ENCODE measurements at regions not wholly inside any gene's neighbourhood (a gene's known extent, or its start where the extent isn't known, plus 50 kb on each side); places are given as distances from the start of the nearest gene placed in this dataset.

GRCh38 chr1:78797108-78797781 lies 147.6 kb downstream of the IFI44 start:
- DNase-seq = no peak

GRCh38 chr1:78799926-78800325 lies 150.3 kb downstream of the IFI44 start:
- no peak for DNase-seq

DNA sequence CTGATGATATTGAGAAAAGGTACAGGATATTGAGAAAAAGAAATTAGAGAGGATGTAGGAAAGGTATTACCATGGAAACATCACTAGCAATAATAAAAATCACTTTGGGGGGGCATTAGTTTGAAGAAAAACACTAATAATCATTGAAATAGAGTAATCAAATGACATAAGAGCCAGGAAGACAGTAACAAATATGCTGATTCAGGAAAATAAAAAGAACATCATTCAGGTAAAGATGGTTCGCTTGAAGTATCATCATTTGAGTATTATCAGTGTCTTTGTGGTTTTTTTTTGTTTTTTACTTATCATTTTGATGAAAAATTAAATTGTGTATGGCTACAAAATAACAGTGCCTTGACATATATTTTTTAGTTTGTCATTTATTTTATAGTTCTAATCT lies 164.5 kb downstream of the IFI44 start:
- no peak for DNase-seq

DNA sequence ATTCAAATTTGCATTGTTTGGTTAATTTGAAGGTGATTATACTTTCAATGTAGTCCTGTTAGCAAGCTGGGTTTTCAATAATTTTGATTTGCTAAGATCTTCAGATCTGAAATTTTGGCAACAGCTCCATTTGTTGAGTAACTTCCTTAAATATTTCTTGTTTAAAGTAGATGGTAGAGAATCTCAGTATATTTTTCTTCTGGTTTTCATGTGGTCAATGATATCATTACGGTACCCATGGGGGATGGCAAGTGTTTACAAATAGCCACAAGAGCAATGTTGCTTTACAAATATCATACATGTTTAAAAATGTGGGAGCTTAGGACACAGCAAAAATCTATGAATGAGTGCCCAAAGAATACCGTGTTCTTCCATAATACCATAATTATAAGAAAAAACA lies 175.9 kb downstream of the IFI44 start:
- DNase-seq = no peak

- no peak for DNase-seq
Measured at GRCh38 chr1:78829644-78830043, 176.9 kb downstream of the ADGRL4 start.

- no peak for DNase-seq
Measured at GRCh38 chr1:78830321-78830720, 176.2 kb downstream of the ADGRL4 start.

- DNase-seq = no peak
Measured at GRCh38 chr1:78831731-78832360, 174.7 kb downstream of the ADGRL4 start.

GRCh38 chr1:78833491-78833890 lies 173.0 kb downstream of the ADGRL4 start:
- no peak for DNase-seq

DNA sequence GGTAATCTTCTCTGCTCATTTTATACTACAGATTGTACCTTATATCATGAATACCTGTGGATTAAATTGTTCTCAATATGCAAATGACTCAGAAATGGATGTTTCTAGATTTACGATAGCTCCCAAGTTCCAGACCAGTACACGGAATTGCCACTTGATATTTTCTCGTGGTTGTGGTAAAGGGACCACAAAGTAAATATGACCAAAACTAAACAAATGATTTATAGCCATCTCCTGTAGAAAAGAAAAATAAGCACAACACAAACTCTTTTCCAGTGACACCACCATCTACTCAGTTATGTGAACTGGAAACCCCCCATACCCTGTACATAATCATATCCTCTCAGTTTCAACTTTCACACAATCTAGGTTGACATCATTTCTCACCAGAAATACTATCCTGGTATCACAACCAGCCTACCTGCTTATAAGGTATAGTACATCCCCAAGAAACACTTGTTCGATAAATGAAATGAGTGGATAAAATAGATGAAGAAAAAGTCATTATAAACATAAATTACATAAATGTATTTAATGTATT lies 172.3 kb downstream of the ADGRL4 start:
- no peak for DNase-seq

- DNase-seq = no peak
Measured at GRCh38 chr1:78836726-78837125, 169.8 kb downstream of the ADGRL4 start.

- DNase-seq = peak; percentile 52
Measured at GRCh38 chr1:78839704-78840277, 166.7 kb downstream of the ADGRL4 start.
